ENCODE measurements at regions not wholly inside any gene's neighbourhood (a gene's known extent, or its start where the extent isn't known, plus 50 kb on each side); places are given as distances from the start of the nearest gene placed in this dataset.
A peak's percentile ranks its signal among the peaks of the same experiment; 100 is the strongest.

GRCh38 chr4:153143527-153144348, 60.5 kb upstream of the TRIM2 start:
- no peak overlapping the region for H3K4me3 ChIP-seq
- DNase-seq (ENCODE audit: low spot score), result no peak
- no peak overlapping the region for H3K27ac ChIP-seq
- no peak for TF ChIP-seq CTCF (IDR thresholded peaks at IDR 0.05)

- H3K27ac ChIP-seq, result no peak overlapping the region
- TF ChIP-seq CTCF (IDR thresholded peaks at IDR 0.05), result no peak
- no peak overlapping the region for H3K4me3 ChIP-seq
- no peak for DNase-seq (ENCODE audit: low spot score)
Measured at GRCh38 chr4:153146031-153146430, 58.2 kb upstream of the TRIM2 start.

GRCh38 chr4:153146961-153147360, 57.3 kb upstream of the TRIM2 start:
- DNase-seq (ENCODE audit: low spot score), result no peak
- no peak for TF ChIP-seq CTCF (IDR thresholded peaks at IDR 0.05)
- Histone ChIP-seq H3K4me3 (no peak overlapping the region), H3K27ac (no peak overlapping the region)

GRCh38 chr4:153148791-153149190, 55.5 kb upstream of the TRIM2 start:
- Histone ChIP-seq H3K27ac (no peak overlapping the region), H3K4me3 (no peak overlapping the region)
- DNase-seq (ENCODE audit: low spot score), result no peak
- TF ChIP-seq CTCF (IDR thresholded peaks at IDR 0.05), result no peak

GRCh38 chr4:153151535-153152455, 52.4 kb upstream of the TRIM2 start:
- no peak for TF ChIP-seq CTCF (IDR thresholded peaks at IDR 0.05)
- DNase-seq (ENCODE audit: low spot score), result no peak
- H3K27ac ChIP-seq, result no peak overlapping the region
- H3K4me3 ChIP-seq, result no peak overlapping the region

- DNase-seq (ENCODE audit: low spot score), result no peak
- TF ChIP-seq CTCF (IDR thresholded peaks at IDR 0.05), result no peak
- H3K4me3 ChIP-seq, result peak overlapping the region; percentile 77
- no peak overlapping the region for H3K27ac ChIP-seq
Measured at GRCh38 chr4:153152501-153153338, 51.5 kb upstream of the TRIM2 start.

All from coronary artery (tissue), 2 donors.